Fibroblast of lung (primary cell): ENCODE measurements at regions not wholly inside any gene's neighbourhood (a gene's known extent, or its start where the extent isn't known, plus 50 kb on each side); places are given as distances from the start of the nearest gene placed in this dataset.
A peak's percentile ranks its signal among the peaks of the same experiment; 100 is the strongest.
"Not testable (repeated sequence)": the region's sequence is repeated elsewhere in the genome, so short reads cannot be mapped to it uniquely, and the experiment has no call there.

ENCODE experiments used
- DNase-seq, 2 donors: peaks; one replicate each; pipeline versions ENCODE4 v3.0.0 to v3.0.0-alpha.2; 2010; ENCODE audit warnings: low read depth in 2 of 2
- H2AFZ ChIP-seq: 2 replicates; pipeline ENCODE4 v1.5.1; 2012; ENCODE audit warnings: low read length, control low read depth, inconsistent platforms
- H3K27ac ChIP-seq: 2 replicates; pipeline ENCODE4 v1.5.1; 2011; ENCODE audit warnings: low read length, control low read depth; ENCODE audit not compliant: insufficient read depth
- H3K27me3 ChIP-seq: 2 replicates; pipeline ENCODE4 v1.5.1; 2011; ENCODE audit warnings: mild to moderate bottlenecking, low read length; ENCODE audit not compliant: control insufficient read depth, insufficient read depth
- H3K36me3 ChIP-seq: 2 replicates; pipeline ENCODE4 v1.5.1; 2011; ENCODE audit warnings: low read length; ENCODE audit not compliant: control insufficient read depth, insufficient read depth
- H3K4me1 ChIP-seq: 2 replicates; pipeline ENCODE4 v1.5.1; 2011; ENCODE audit warnings: low read length; ENCODE audit not compliant: control insufficient read depth, insufficient read depth; ENCODE audit errors: extremely low read depth
- H3K4me2 ChIP-seq: 2 replicates; pipeline ENCODE4 v1.5.1; 2011; ENCODE audit warnings: low read length, control low read depth; ENCODE audit not compliant: insufficient read depth; ENCODE audit errors: extremely low read depth
- H3K4me3 ChIP-seq, 4 experiments: fragments of 200-600 bp in 1 of 4; sonication (generic) in 1 of 4; replicated peaks in 1 of 4; 2 replicates each; pipeline ENCODE4 v1.5.1; 2011 to 2016; ENCODE audit warnings: low read length in 4 of 4, low read depth in 3 of 4, mild to moderate bottlenecking in 3 of 4, control low read depth in 2 of 4, inconsistent platforms in 1 of 4, mixed read lengths in 1 of 4; ENCODE audit not compliant: insufficient read depth in 1 of 4; ENCODE audit errors: control extremely low read depth in 1 of 4
- H3K79me2 ChIP-seq: 2 replicates; pipeline ENCODE4 v1.5.1; 2012; ENCODE audit warnings: mild to moderate bottlenecking, low read length, inconsistent platforms; ENCODE audit not compliant: control insufficient read depth, insufficient read depth
- H3K9ac ChIP-seq: 2 replicates; pipeline ENCODE4 v1.5.1; 2011; ENCODE audit warnings: mild to moderate bottlenecking, low read length, control low read depth; ENCODE audit not compliant: insufficient read depth
- H3K9me3 ChIP-seq: 2 replicates; pipeline ENCODE4 v1.5.1; 2012; ENCODE audit warnings: low read depth, low read length; ENCODE audit not compliant: control insufficient read depth, insufficient read depth
- H4K20me1 ChIP-seq: 2 replicates; pipeline ENCODE4 v1.5.1; 2011; ENCODE audit warnings: low read length; ENCODE audit not compliant: control insufficient read depth, insufficient read depth; ENCODE audit errors: extremely low read depth
- CTCF ChIP-seq, 2 donors: IDR thresholded peaks in 1 of 2; conservative IDR thresholded peaks in 1 of 2; 1 replicate in 1 of 2; 2 replicates in 1 of 2; pipeline ENCODE4 v1.5.1; 2011 to 2012; ENCODE audit warnings: low read length in 2 of 2, control low read depth in 1 of 2, inconsistent platforms in 1 of 2, low read depth in 1 of 2, mild to moderate bottlenecking in 1 of 2
- EZH2 ChIP-seq: IDR thresholded peaks from 2 replicates; pipeline ENCODE4 v1.5.1; 2012; ENCODE audit warnings: low read length, control low read depth, mild to moderate bottlenecking; ENCODE audit errors: missing control alignments

GRCh38 chr10:121672733-121673132 is 74.5 kb upstream of the FGFR2 start:
- H3K9me3 ChIP-seq = no peaks in the 10 kb centered on the region
- no peaks in the 10 kb centered on the region for H3K36me3 ChIP-seq
- no peak overlapping the region for H3K4me2 ChIP-seq
- no peak overlapping the region for H3K27ac ChIP-seq
- H2AFZ ChIP-seq = no peak overlapping the region
- no peak for DNase-seq
- no peak overlapping the region for H3K9ac ChIP-seq
- H3K4me3 ChIP-seq = no peak overlapping the region
- no peaks in the 10 kb centered on the region for H3K79me2 ChIP-seq
- H3K27me3 ChIP-seq = no peaks in the 10 kb centered on the region
- H4K20me1 ChIP-seq = no peaks in the 10 kb centered on the region
- H3K4me1 ChIP-seq = no peaks in the 10 kb centered on the region
- TF ChIP-seq CTCF (conservative IDR thresholded peaks at IDR 0.05 in 1 of 2, IDR thresholded peaks at IDR 0.05 in 1 of 2; ENCODE audit: low read depth in 1 of 2, low read length in 2 of 2) = no peak
- no peak for TF ChIP-seq EZH2

- H3K27ac ChIP-seq = not testable (repeated sequence)
Observed at GRCh38 chr10:121669840-121670239, 71.6 kb upstream of the FGFR2 start.

GRCh38 chr10:121669028-121669374 is 70.8 kb upstream of the FGFR2 start:
- H3K79me2 ChIP-seq = no peaks in the 10 kb centered on the region
- no peak overlapping the region for H2AFZ ChIP-seq
- DNase-seq = peak in 1 of 2 donors; percentile 8
- no peaks in the 10 kb centered on the region for H3K9me3 ChIP-seq
- H4K20me1 ChIP-seq = no peaks in the 10 kb centered on the region
- no peak for TF ChIP-seq EZH2
- TF ChIP-seq CTCF (conservative IDR thresholded peaks at IDR 0.05 in 1 of 2, IDR thresholded peaks at IDR 0.05 in 1 of 2; ENCODE audit: low read depth in 1 of 2, low read length in 2 of 2) = no peak
- H3K27me3 ChIP-seq = no peaks in the 10 kb centered on the region
- H3K4me3 ChIP-seq = no peak overlapping the region
- no peaks in the 10 kb centered on the region for H3K4me1 ChIP-seq
- H3K27ac ChIP-seq = no peak overlapping the region
- no peak overlapping the region for H3K4me2 ChIP-seq
- no peak overlapping the region for H3K9ac ChIP-seq
- no peaks in the 10 kb centered on the region for H3K36me3 ChIP-seq

More at GRCh38 chr10:121669840-121670239, 71.6 kb upstream of the FGFR2 start:
- H2AFZ ChIP-seq, DNase-seq, H3K79me2 ChIP-seq, H3K4me1 ChIP-seq, H3K4me3 ChIP-seq, H3K27me3 ChIP-seq, H3K36me3 ChIP-seq, H3K9me3 ChIP-seq, H3K9ac ChIP-seq, H4K20me1 ChIP-seq, H3K4me2 ChIP-seq: not testable (repeated sequence)
